ENCODE measurements at regions not wholly inside any gene's neighbourhood (a gene's known extent, or its start where the extent isn't known, plus 50 kb on each side); places are given as distances from the start of the nearest gene placed in this dataset.

GRCh38 chr5:62934319-62934718, 355.7 kb downstream of the LRRC70 start:
- TF ChIP-seq CTCF (IDR thresholded peaks at IDR 0.05; ENCODE audit: low read depth, low read length) (no peak), POLR2A (IDR thresholded peaks at IDR 0.05; ENCODE audit: extremely low read depth, insufficient read length) (no peak), MAX (IDR thresholded peaks at IDR 0.05; ENCODE audit: low read depth, low read length) (no peak), MYC (IDR thresholded peaks at IDR 0.05; ENCODE audit: low read depth, low read length) (no peak)
